Testis (tissue), 2 donors: ENCODE measurements at regions not wholly inside any gene's neighbourhood (a gene's known extent, or its start where the extent isn't known, plus 50 kb on each side); places are given as distances from the start of the nearest gene placed in this dataset.

ENCODE experiments used
- POLR2A ChIP-seq: fragments of 450-650 bp; IDR thresholded peaks from one replicate; pipeline ENCODE4 v1.6.1; 2017; ENCODE audit warnings: antibody characterized with exemption, mild to moderate bottlenecking, moderate library complexity
- TF ChIP-seq, protein P1 (sequence below), 3 experiments: fragments of 450-650 bp in 2 of 3; fragments of 200-600 bp in 1 of 3; sonication (generic) in 1 of 3; IDR thresholded peaks; one replicate each; pipeline ENCODE4 v1.5.1; 2016 to 2019; ENCODE audit warnings: antibody characterized with exemption in 3 of 3, mild to moderate bottlenecking in 2 of 3, moderate library complexity in 1 of 3

DNA sequence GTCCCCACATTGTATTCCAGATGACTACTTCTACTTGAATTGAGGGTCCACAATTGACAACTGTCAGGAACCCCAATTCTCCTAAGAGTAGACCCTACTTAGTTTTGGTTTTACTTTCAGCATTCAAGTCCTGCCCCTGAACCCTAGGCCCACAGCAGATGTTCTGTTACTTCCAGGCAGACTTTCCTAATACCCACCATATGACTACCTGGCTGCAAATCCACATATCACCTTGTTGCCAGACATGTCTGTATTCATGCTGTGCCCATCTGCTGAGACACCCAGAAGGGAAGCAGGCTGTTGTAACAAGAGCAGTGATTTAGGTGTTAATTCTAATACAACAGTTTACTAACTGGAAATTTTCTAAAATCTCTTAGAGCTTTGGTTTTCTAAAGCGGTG lies 235.1 kb upstream of the CCDC54 start:
- TF ChIP-seq, protein P1, sequence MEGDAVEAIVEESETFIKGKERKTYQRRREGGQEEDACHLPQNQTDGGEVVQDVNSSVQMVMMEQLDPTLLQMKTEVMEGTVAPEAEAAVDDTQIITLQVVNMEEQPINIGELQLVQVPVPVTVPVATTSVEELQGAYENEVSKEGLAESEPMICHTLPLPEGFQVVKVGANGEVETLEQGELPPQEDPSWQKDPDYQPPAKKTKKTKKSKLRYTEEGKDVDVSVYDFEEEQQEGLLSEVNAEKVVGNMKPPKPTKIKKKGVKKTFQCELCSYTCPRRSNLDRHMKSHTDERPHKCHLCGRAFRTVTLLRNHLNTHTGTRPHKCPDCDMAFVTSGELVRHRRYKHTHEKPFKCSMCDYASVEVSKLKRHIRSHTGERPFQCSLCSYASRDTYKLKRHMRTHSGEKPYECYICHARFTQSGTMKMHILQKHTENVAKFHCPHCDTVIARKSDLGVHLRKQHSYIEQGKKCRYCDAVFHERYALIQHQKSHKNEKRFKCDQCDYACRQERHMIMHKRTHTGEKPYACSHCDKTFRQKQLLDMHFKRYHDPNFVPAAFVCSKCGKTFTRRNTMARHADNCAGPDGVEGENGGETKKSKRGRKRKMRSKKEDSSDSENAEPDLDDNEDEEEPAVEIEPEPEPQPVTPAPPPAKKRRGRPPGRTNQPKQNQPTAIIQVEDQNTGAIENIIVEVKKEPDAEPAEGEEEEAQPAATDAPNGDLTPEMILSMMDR (IDR thresholded peaks at IDR 0.05): no peak
- TF ChIP-seq POLR2A: no peak
